K562 (cell line): ENCODE measurements at regions not wholly inside any gene's neighbourhood (a gene's known extent, or its start where the extent isn't known, plus 50 kb on each side); places are given as distances from the start of the nearest gene placed in this dataset.

Experiments used
- ARNT ChIP-seq, 2 experiments: fragments of 450-650 bp; IDR thresholded peaks; 2 replicates each; pipeline ENCODE4 v1.6.1; 2016; ENCODE audit warnings: mild to moderate bottlenecking in 1 of 2
- BACH1 ChIP-seq: fragments of 200-800 bp; sonication (Bioruptor generic); IDR thresholded peaks from 2 replicates; pipeline ENCODE4 v1.6.1; 2016; ENCODE audit warnings: missing genetic modification characterization, missing compliant biosample characterization
- FOSL1 ChIP-seq: fragments of 200-800 bp; sonication (Bioruptor generic); conservative IDR thresholded peaks from 2 replicates; pipeline ENCODE4 v1.6.1; 2016; ENCODE audit warnings: missing genetic modification characterization, missing compliant biosample characterization
- HCFC1 ChIP-seq: IDR thresholded peaks from 2 replicates; pipeline ENCODE4 v1.6.1; 2012; ENCODE audit warnings: low read depth, low read length, improper control_type of control experiment
- HMBOX1 ChIP-seq: sonication (generic); IDR thresholded peaks from 2 replicates; pipeline ENCODE4 v1.6.1; 2016
- HSF4 ChIP-seq: fragments of 250-450 bp; sonication (Bioruptor Pico); IDR thresholded peaks from 2 replicates; pipeline ENCODE4 v2.1.2; 2022; ENCODE audit warnings: mild to moderate bottlenecking, moderate library complexity, borderline replicate concordance
- KLF13 ChIP-seq: fragments of 450-650 bp; IDR thresholded peaks from 2 replicates; pipeline ENCODE4 v1.6.1; 2016; ENCODE audit warnings: missing genetic modification characterization, low read depth, mild to moderate bottlenecking, missing compliant biosample characterization, moderate library complexity, borderline replicate concordance
- NFE2 ChIP-seq: IDR thresholded peaks from 2 replicates; pipeline ENCODE4 v1.6.1; 2014; ENCODE audit warnings: antibody characterized with exemption, low read depth
- SMAD4 ChIP-seq: fragments of 250-450 bp; sonication (Bioruptor Pico); conservative IDR thresholded peaks from 2 replicates; pipeline ENCODE4 v1.8.0; 2021; ENCODE audit warnings: inconsistent platforms, mild to moderate bottlenecking, moderate library complexity
- SMARCC2 ChIP-seq: fragments of 450-650 bp; IDR thresholded peaks from 2 replicates; pipeline ENCODE4 v1.6.1; 2017; ENCODE audit warnings: antibody characterized with exemption, moderate library complexity, mild to moderate bottlenecking, low read depth
- TCF3 ChIP-seq: sonication (generic); formaldehyde crosslinking; IDR thresholded peaks from 2 replicates; pipeline ENCODE4 v1.4.0; 2020; ENCODE audit warnings: mild to moderate bottlenecking, missing genetic modification reagents
- TFE3 ChIP-seq: fragments of 450-650 bp; formaldehyde crosslinking; IDR thresholded peaks from 2 replicates; pipeline ENCODE4 v1.4.0; 2020; ENCODE audit warnings: mild to moderate bottlenecking, mixed read lengths
- ZNF239 ChIP-seq: fragments of 250-450 bp; sonication (Bioruptor Pico); IDR thresholded peaks from 2 replicates; pipeline ENCODE4 v1.4.0; 2020; ENCODE audit warnings: mild to moderate bottlenecking
- ZNF444 ChIP-seq: fragments of 250-450 bp; sonication (Bioruptor Pico); IDR thresholded peaks from 2 replicates; pipeline ENCODE4 v1.4.0; 2020; ENCODE audit warnings: mild to moderate bottlenecking, moderate library complexity
- TF ChIP-seq, protein P1 (sequence below), 3 experiments: fragments of 200-800 bp in 1 of 3; sonication (Bioruptor generic) in 1 of 3; sonication (generic) in 1 of 3; formaldehyde crosslinking in 1 of 3; IDR thresholded peaks; 2 replicates each; pipeline versions ENCODE4 v1.6.1 to v1.8.0; 2016 to 2022; ENCODE audit warnings: mild to moderate bottlenecking in 2 of 3, missing compliant biosample characterization in 2 of 3, missing genetic modification characterization in 2 of 3, missing genetic modification reagents in 1 of 3
- TF ChIP-seq, protein P2 (sequence below): fragments of 450-650 bp; IDR thresholded peaks from 2 replicates; pipeline ENCODE4 v1.6.1; 2017; ENCODE audit warnings: antibody characterized with exemption, mild to moderate bottlenecking

DNA sequence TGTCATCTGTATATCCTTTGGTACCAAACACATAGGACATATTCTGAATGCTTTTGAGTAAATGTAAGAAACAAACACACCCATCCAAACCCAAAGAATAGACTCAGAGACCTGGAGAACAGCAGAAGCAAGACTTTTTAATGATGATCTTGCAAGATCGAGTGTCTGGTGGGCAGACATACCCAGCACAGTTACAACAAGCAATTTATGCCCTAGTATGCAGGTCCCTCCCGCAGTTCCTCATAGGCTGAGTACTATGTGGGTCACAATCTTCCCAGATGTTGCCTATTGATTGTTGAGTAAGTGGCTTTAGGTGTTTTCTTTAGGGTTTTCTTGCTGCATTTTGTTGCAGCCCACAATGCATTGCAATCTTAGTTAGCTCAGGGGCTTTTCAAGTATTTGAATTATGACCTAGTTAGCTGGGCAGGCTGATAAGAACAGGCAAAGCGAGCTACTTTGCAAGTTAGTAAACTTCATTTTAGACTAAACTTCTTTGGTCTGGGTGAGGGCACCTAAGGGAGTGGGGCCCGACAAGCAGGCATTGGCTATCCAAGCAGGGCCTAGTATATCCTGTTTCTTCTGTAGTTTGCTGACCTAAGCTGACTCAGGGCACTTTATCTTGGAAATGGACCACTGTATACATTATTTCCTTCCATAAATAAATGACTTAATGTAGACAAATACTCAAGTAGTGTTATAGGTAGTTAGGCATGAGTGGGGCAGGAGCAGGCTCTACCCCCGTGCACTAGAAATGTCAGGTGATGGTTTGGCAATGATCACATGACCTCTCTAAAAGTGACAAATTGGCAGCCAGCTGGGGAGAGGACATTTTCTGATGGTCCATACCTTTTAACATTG, 87.3 kb upstream of the LIPC start (continued):
- TF ChIP-seq HMBOX1 (peak; percentile 98), HSF4 (CRISPR knock-in tag) (0 out of 2 replicates have a peak, but pooled peaks have one; percentile 15), BACH1 (tag) (peak; percentile 46; the same call in 1 of the 2 replicates), KLF13 (tag) (no peak), SMAD4 (CRISPR knock-in tag) (peak; percentile 47; the same call in 1 of the 2 replicates), NFE2 (0 out of 2 replicates have a peak, but pooled peaks have one; percentile 1), SMARCC2 (no peak), FOSL1 (0 out of 2 replicates have a peak, but pooled peaks have one; percentile 22), ZNF444 (CRISPR knock-in tag) (0 out of 2 replicates have a peak, but pooled peaks have one; percentile 30), TFE3 (peak; percentile 90), ARNT (IDR thresholded peaks at IDR 0.05) (no peak), TCF3 (peak; percentile 65), HCFC1 (no peak), ZNF239 (no peak)
- TF ChIP-seq, protein P1, sequence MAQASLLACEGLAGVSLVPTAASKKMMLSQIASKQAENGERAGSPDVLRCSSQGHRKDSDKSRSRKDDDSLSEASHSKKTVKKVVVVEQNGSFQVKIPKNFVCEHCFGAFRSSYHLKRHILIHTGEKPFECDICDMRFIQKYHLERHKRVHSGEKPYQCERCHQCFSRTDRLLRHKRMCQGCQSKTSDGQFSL (CRISPR knock-in tag; IDR thresholded peaks at IDR 0.05) = no peak
- TF ChIP-seq, protein P1 (tag; IDR thresholded peaks at IDR 0.05) = no peak; a peak in 1 of 4 replicates
- TF ChIP-seq, protein P2, sequence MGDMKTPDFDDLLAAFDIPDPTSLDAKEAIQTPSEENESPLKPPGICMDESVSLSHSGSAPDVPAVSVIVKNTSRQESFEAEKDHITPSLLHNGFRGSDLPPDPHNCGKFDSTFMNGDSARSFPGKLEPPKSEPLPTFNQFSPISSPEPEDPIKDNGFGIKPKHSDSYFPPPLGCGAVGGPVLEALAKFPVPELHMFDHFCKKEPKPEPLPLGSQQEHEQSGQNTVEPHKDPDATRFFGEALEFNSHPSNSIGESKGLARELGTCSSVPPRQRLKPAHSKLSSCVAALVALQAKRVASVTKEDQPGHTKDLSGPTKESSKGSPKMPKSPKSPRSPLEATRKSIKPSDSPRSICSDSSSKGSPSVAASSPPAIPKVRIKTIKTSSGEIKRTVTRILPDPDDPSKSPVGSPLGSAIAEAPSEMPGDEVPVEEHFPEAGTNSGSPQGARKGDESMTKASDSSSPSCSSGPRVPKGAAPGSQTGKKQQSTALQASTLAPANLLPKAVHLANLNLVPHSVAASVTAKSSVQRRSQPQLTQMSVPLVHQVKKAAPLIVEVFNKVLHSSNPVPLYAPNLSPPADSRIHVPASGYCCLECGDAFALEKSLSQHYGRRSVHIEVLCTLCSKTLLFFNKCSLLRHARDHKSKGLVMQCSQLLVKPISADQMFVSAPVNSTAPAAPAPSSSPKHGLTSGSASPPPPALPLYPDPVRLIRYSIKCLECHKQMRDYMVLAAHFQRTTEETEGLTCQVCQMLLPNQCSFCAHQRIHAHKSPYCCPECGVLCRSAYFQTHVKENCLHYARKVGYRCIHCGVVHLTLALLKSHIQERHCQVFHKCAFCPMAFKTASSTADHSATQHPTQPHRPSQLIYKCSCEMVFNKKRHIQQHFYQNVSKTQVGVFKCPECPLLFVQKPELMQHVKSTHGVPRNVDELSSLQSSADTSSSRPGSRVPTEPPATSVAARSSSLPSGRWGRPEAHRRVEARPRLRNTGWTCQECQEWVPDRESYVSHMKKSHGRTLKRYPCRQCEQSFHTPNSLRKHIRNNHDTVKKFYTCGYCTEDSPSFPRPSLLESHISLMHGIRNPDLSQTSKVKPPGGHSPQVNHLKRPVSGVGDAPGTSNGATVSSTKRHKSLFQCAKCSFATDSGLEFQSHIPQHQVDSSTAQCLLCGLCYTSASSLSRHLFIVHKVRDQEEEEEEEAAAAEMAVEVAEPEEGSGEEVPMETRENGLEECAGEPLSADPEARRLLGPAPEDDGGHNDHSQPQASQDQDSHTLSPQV = peak; percentile 84
